ENCODE measurements at regions not wholly inside any gene's neighbourhood (a gene's known extent, or its start where the extent isn't known, plus 50 kb on each side); places are given as distances from the start of the nearest gene placed in this dataset.
"Not testable (repeated sequence)": the region's sequence is repeated elsewhere in the genome, so short reads cannot be mapped to it uniquely, and the experiment has no call there.

DNA sequence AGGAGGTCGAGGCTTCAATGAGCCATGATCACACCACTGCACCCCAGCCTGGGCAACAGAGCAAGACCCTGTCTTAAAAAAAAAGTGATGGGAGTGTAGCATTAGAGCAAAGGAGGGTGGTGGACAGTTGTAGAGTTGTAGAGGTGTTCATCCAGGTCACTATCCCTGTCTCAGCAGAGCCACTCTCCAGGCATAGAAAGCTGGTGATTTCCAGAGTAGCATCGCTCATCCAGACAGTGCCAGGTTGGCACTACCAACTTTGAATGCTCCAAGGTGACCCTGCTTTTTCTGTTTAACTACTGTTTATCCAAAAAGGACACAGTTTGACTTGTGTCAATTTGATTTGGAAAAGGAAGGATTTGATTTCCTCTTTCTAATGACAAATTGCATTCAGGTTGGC, 147.3 kb downstream of the USP46 start:
- no peaks in the 10 kb centered on the region for H3K9me3 ChIP-seq
- TF ChIP-seq POLR2A (IDR thresholded peaks at IDR 0.05) (no peak), POLR2AphosphoS5 (IDR thresholded peaks at IDR 0.05) (no peak), EP300 (IDR thresholded peaks at IDR 0.05) (no peak)
- TF ChIP-seq, protein P1, sequence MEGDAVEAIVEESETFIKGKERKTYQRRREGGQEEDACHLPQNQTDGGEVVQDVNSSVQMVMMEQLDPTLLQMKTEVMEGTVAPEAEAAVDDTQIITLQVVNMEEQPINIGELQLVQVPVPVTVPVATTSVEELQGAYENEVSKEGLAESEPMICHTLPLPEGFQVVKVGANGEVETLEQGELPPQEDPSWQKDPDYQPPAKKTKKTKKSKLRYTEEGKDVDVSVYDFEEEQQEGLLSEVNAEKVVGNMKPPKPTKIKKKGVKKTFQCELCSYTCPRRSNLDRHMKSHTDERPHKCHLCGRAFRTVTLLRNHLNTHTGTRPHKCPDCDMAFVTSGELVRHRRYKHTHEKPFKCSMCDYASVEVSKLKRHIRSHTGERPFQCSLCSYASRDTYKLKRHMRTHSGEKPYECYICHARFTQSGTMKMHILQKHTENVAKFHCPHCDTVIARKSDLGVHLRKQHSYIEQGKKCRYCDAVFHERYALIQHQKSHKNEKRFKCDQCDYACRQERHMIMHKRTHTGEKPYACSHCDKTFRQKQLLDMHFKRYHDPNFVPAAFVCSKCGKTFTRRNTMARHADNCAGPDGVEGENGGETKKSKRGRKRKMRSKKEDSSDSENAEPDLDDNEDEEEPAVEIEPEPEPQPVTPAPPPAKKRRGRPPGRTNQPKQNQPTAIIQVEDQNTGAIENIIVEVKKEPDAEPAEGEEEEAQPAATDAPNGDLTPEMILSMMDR (IDR thresholded peaks at IDR 0.05) = no peak
- H3K27me3 ChIP-seq = no peaks in the 10 kb centered on the region
- intact Hi-C loops (cut with DNase I) = no loop called here
- H3K4me1 ChIP-seq = peaks cover 0 to 23% (median 16%) of the 10 kb centered on the region in 4 donors
- DNase-seq = no peak
- 66 to 76% methylated on average over 2 of the region's 2 CpGs for WGBS, 2 donors
- H3K36me3 ChIP-seq = no peaks in the 10 kb centered on the region
- H3K27ac ChIP-seq = no peak overlapping the region
- no peak overlapping the region for H3K4me3 ChIP-seq

DNA sequence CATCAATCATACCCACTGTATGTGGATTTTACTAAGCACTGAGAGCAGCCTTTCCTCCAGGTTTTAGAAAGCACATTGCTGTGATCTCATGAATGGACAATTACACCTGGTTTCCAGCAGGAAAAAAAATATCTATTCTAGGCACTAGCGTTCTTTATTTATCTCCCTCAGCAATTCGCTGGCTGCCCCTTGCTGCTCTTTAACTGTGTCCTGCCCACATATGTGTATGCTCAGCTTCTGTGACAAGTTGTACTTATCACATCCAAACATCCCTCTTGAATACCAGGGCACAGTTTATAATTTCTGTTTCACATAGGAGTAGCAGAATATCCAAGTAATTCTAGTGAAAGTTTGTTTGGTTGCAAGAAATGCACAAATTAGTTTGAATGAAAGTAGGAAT, 146.8 kb downstream of the USP46 start:
- intact Hi-C loops (cut with DNase I) = no loop called here
- no peaks in the 10 kb centered on the region for H3K27me3 ChIP-seq
- no peak for DNase-seq
- no peaks in the 10 kb centered on the region for H3K9me3 ChIP-seq
- TF ChIP-seq EP300 (IDR thresholded peaks at IDR 0.05) = no peak
- no peak for TF ChIP-seq POLR2A (IDR thresholded peaks at IDR 0.05)
- no peak for TF ChIP-seq POLR2AphosphoS5 (IDR thresholded peaks at IDR 0.05)
- TF ChIP-seq, protein P1 (IDR thresholded peaks at IDR 0.05) = no peak
- H3K27ac ChIP-seq = no peak overlapping the region
- H3K4me3 ChIP-seq = no peak overlapping the region
- H3K4me1 ChIP-seq = peaks cover 0 to 22% (median 13%) of the 10 kb centered on the region in 4 donors
- no peaks in the 10 kb centered on the region for H3K36me3 ChIP-seq
- WGBS, 2 donors = 36 to 61% methylated on average over 2 of the region's 2 CpGs

DNA sequence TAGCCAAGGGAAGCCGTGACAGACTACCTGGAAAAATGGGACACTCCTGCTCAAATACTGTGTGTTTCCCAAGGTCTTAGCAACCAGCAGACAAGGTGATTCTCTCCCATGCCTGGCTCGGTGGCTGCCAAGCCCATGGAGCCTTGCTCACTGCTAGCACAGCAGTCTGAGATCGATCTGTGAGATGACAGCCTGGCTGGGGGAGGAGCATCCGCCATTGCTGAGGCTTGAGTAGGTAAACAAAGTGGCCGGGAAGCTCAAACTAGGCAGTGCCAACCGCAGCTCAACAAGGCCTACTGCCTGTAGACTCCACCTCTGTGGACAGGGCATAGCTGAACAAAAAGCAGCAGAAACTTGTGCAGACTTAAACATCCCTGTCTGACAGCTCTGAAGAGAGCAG, 137.0 kb downstream of the USP46 start:
- H3K9me3 ChIP-seq; H3K27me3 ChIP-seq; H3K4me1 ChIP-seq; H3K36me3 ChIP-seq; H3K4me3 ChIP-seq; DNase-seq; H3K27ac ChIP-seq; intact Hi-C loops (cut with DNase I): not testable (repeated sequence)
- WGBS, 2 donors = 57 to 76% methylated on average over 6 of the region's 6 CpGs

DNA sequence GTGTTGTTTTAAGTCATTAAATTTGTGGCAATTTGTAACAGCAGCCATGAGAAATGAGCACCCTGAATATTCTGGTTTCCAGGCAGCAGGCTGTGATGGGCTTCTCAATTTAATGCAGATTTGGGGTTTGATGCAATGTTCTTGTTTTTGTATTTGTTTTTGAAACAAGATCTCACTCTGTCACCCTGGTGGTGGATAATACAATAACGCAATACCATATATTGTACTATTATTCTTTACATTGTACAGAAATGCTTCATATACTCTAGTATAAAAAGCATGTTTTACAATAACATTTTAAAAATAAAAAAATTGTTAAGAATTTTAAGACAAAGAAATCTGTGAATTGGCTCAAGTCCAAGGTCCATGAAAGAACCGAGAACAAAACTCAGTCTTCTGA, 129.1 kb downstream of the USP46 start:
- WGBS, 2 donors = 73 to 88% methylated on average over 2 of the region's 2 CpGs
- intact Hi-C loops (cut with DNase I) = no loop called here
- H3K27ac ChIP-seq = no peak overlapping the region
- no peak overlapping the region for H3K4me3 ChIP-seq
- H3K9me3 ChIP-seq = no peaks in the 10 kb centered on the region
- TF ChIP-seq POLR2AphosphoS5 (IDR thresholded peaks at IDR 0.05) (no peak), POLR2A (IDR thresholded peaks at IDR 0.05) (no peak), EP300 (IDR thresholded peaks at IDR 0.05) (no peak)
- TF ChIP-seq, protein P1 (IDR thresholded peaks at IDR 0.05) = no peak
- no peaks in the 10 kb centered on the region for H3K36me3 ChIP-seq
- no peaks in the 10 kb centered on the region for H3K27me3 ChIP-seq
- no peak for DNase-seq
- no peaks in the 10 kb centered on the region for H3K4me1 ChIP-seq

DNA sequence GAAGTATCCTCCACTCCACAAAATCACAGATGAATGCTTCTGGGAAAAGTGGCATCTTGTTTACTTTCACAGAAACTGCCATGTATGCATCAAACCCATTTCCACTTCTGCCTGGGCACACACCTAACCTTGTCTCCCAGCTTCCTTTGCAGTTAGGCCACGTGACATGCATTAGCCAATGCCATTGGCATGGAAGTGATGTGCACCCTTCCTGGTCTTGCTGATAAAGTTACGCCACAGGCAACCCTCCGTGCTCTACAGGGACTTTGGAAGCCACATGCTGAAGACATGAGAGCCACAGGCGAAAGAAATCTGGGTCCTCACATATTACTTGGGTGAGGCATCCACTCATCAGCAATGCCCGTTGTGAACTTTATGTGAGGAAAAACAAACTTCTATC, 123.3 kb downstream of the USP46 start:
- H3K36me3 ChIP-seq = no peaks in the 10 kb centered on the region
- 79 to 86% methylated on average over 5 of the region's 5 CpGs for WGBS, 2 donors
- H3K27me3 ChIP-seq = no peaks in the 10 kb centered on the region
- H3K4me1 ChIP-seq = no peaks in the 10 kb centered on the region
- H3K4me3 ChIP-seq = no peak overlapping the region
- H3K9me3 ChIP-seq = no peaks in the 10 kb centered on the region
- no peak for DNase-seq
- H3K27ac ChIP-seq = no peak overlapping the region
- intact Hi-C loops (cut with DNase I) = no loop called here
- TF ChIP-seq POLR2A (IDR thresholded peaks at IDR 0.05) (no peak), POLR2AphosphoS5 (IDR thresholded peaks at IDR 0.05) (no peak), EP300 (IDR thresholded peaks at IDR 0.05) (no peak)
- TF ChIP-seq, protein P1 (IDR thresholded peaks at IDR 0.05) = no peak

Small RNA genes in the stretch of these regions (small RNA-seq; reads per million reads assigned to genes)
- 0 reads per million in 3 donors for gene RNU6-1252P
